ENCODE measurements at regions not wholly inside any gene's neighbourhood (a gene's known extent, or its start where the extent isn't known, plus 50 kb on each side); places are given as distances from the start of the nearest gene placed in this dataset.

DNA sequence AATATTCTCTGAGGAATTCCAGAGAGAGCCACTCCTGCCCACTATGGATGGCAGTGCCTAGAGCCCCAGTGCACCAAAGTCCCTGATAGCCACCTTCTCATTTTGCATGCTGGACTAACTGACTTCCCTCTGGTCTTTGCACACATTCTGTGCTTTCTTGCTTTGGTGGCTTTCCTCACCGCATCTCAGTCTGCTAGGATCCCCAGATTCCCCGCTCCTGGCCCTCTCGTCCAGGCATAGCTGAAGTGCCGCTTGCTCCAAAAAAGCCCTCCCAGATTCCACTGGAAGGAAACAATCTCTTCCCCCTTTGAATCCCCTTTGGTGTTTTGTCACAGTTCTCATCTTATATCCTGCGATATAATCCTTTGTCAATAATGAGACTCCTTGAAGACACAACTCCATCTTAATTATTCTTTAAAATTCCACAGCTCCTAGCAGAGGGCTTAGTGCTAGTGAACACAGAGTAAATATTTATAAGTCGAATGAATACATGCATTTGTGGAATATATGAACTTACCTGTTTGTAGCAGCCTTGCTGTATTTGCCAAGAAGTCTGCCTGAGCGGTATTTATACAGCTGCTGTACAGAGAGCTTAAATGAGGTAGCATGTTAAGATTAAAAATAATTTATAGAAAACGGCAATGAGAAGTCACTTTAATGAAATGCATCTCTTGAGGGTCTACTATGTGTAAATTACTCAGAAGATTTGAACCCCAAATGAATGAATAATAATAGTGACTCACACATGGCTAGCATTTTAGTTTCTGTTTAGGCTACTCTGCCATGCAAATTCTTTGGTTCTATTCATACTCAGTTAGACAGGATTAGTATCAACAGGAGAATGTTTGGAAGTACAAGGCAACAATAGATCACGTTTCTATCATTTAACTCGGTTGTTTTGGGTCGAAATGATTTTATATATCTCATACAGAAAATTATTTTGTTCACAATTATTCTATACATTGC lies 421.9 kb upstream of the TENM3 start:
- Histone ChIP-seq H3K27me3 (ENCODE audit: control insufficient read depth, insufficient read depth, low read length) (no peaks in the 10 kb centered on the region), H3K9me3 (replicated peaks; ENCODE audit: control insufficient read depth, low read depth, low read length) (no peaks in the 10 kb centered on the region), H3K4me3 (ENCODE audit: low read length) (no peak overlapping the region), H3K36me3 (ENCODE audit: control insufficient read depth, insufficient read depth, low read length) (no peaks in the 10 kb centered on the region), H3K27ac (ENCODE audit: low read length) (no peak overlapping the region), H3K4me1 (ENCODE audit: control insufficient read depth, insufficient read depth, low read length) (no peaks in the 10 kb centered on the region)
- WGBS (ENCODE audit: insufficient coverage) = 71% methylated on average over 5 of the region's 11 CpGs
- DNase-seq = no peak

- Histone ChIP-seq H3K9me3 (replicated peaks; ENCODE audit: control insufficient read depth, low read depth, low read length) (no peaks in the 10 kb centered on the region), H3K27ac (ENCODE audit: low read length) (no peak overlapping the region), H3K4me3 (ENCODE audit: low read length) (no peak overlapping the region), H3K4me1 (ENCODE audit: control insufficient read depth, insufficient read depth, low read length) (no peaks in the 10 kb centered on the region), H3K36me3 (ENCODE audit: control insufficient read depth, insufficient read depth, low read length) (no peaks in the 10 kb centered on the region), H3K27me3 (ENCODE audit: control insufficient read depth, insufficient read depth, low read length) (no peaks in the 10 kb centered on the region)
- DNase-seq = no peak
Measured at GRCh38 chr4:181822005-181822375, 421.2 kb upstream of the TENM3 start.

DNA sequence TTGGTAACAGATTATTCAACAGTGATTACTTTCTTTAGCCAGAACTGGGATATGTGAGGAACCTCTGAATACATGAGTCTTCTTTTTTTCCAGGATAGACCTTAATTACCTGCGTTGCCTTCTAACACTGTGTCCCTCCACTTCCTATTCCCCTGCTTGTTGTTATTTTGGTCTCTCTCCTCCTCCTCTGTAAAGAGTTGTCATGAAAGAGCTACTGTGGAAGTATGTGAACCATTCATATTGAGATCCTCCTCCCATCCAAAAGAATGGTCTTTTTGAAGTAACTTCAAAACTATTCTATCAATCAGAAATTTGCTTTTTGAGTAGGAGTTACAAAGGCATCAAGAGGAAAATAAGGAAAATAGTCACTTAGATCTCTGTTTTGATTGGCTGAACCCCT lies 420.0 kb upstream of the TENM3 start:
- no peak overlapping the region for H3K4me3 ChIP-seq (ENCODE audit: low read length)
- no CpG with 5 or more reads among the region's 1 CpG for WGBS (ENCODE audit: insufficient coverage)
- no peaks in the 10 kb centered on the region for H3K36me3 ChIP-seq (ENCODE audit: control insufficient read depth, insufficient read depth, low read length)
- no peaks in the 10 kb centered on the region for H3K9me3 ChIP-seq (replicated peaks; ENCODE audit: control insufficient read depth, low read depth, low read length)
- no peak for DNase-seq
- H3K27ac ChIP-seq (ENCODE audit: low read length) = no peak overlapping the region
- no peaks in the 10 kb centered on the region for H3K27me3 ChIP-seq (ENCODE audit: control insufficient read depth, insufficient read depth, low read length)
- H3K4me1 ChIP-seq (ENCODE audit: control insufficient read depth, insufficient read depth, low read length) = no peaks in the 10 kb centered on the region

GRCh38 chr4:181823645-181824044 lies 419.6 kb upstream of the TENM3 start:
- H3K27ac ChIP-seq (ENCODE audit: low read length) = no peak overlapping the region
- no peak overlapping the region for H3K4me3 ChIP-seq (ENCODE audit: low read length)
- 73% methylated on average over 3 of the region's 3 CpGs for WGBS (ENCODE audit: insufficient coverage)
- H3K36me3 ChIP-seq (ENCODE audit: control insufficient read depth, insufficient read depth, low read length) = no peaks in the 10 kb centered on the region
- no peak for DNase-seq
- H3K27me3 ChIP-seq (ENCODE audit: control insufficient read depth, insufficient read depth, low read length) = no peaks in the 10 kb centered on the region
- no peaks in the 10 kb centered on the region for H3K4me1 ChIP-seq (ENCODE audit: control insufficient read depth, insufficient read depth, low read length)
- no peaks in the 10 kb centered on the region for H3K9me3 ChIP-seq (replicated peaks; ENCODE audit: control insufficient read depth, low read depth, low read length)

- H3K27me3 ChIP-seq (ENCODE audit: control insufficient read depth, insufficient read depth, low read length) = no peaks in the 10 kb centered on the region
- WGBS (ENCODE audit: insufficient coverage) = 80% methylated on average over 2 of the region's 2 CpGs
- H3K36me3 ChIP-seq (ENCODE audit: control insufficient read depth, insufficient read depth, low read length) = no peaks in the 10 kb centered on the region
- H3K9me3 ChIP-seq (replicated peaks; ENCODE audit: control insufficient read depth, low read depth, low read length) = no peaks in the 10 kb centered on the region
- no peak overlapping the region for H3K27ac ChIP-seq (ENCODE audit: low read length)
- no peak overlapping the region for H3K4me3 ChIP-seq (ENCODE audit: low read length)
- no peak for DNase-seq
- H3K4me1 ChIP-seq (ENCODE audit: control insufficient read depth, insufficient read depth, low read length) = no peaks in the 10 kb centered on the region
Measured at GRCh38 chr4:181825564-181825963, 417.6 kb upstream of the TENM3 start.

GRCh38 chr4:181827246-181827645 lies 416.0 kb upstream of the TENM3 start:
- WGBS (ENCODE audit: insufficient coverage) = 95% methylated on average over 7 of the region's 9 CpGs
- Histone ChIP-seq H3K27ac (ENCODE audit: low read length) (no peak overlapping the region), H3K4me1 (ENCODE audit: control insufficient read depth, insufficient read depth, low read length) (no peaks in the 10 kb centered on the region)

GRCh38 chr4:181830404-181831035 lies 412.7 kb upstream of the TENM3 start:
- DNase-seq = no peak
- Histone ChIP-seq H3K9me3 (replicated peaks; ENCODE audit: control insufficient read depth, low read depth, low read length) (no peaks in the 10 kb centered on the region), H3K4me3 (ENCODE audit: low read length) (no peak overlapping the region), H3K27me3 (ENCODE audit: control insufficient read depth, insufficient read depth, low read length) (no peaks in the 10 kb centered on the region), H3K36me3 (ENCODE audit: control insufficient read depth, insufficient read depth, low read length) (no peaks in the 10 kb centered on the region), H3K4me1 (ENCODE audit: control insufficient read depth, insufficient read depth, low read length) (no peaks in the 10 kb centered on the region), H3K27ac (ENCODE audit: low read length) (no peak overlapping the region)
- 78% methylated on average over 4 of the region's 6 CpGs for WGBS (ENCODE audit: insufficient coverage)

More at GRCh38 chr4:181827246-181827645, 416.0 kb upstream of the TENM3 start:
- Histone ChIP-seq H3K4me3 (ENCODE audit: low read length) (no peak overlapping the region), H3K27me3 (ENCODE audit: control insufficient read depth, insufficient read depth, low read length) (no peaks in the 10 kb centered on the region), H3K36me3 (ENCODE audit: control insufficient read depth, insufficient read depth, low read length) (no peaks in the 10 kb centered on the region), H3K9me3 (replicated peaks; ENCODE audit: control insufficient read depth, low read depth, low read length) (no peaks in the 10 kb centered on the region)
- no peak for DNase-seq

DNA sequence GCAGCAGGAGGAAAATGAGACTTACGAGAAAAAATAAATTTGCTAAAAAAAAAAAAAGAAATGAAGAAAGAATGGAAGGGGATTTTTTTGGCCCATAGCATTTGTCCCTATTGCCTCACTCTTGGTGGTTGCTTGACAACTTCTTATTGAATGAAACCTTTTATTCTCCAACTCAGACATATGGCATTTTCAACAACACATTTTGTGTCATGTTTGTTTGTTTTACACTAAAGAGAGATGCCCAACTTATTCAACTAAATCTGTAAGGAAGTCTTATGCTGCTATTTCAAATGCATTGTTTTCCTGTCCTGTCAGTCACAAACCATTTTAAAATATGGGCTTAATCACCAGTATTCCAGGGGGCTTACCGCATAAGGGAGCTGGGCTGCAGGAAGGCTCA lies 409.1 kb upstream of the TENM3 start:
- no peaks in the 10 kb centered on the region for H3K4me1 ChIP-seq (ENCODE audit: control insufficient read depth, insufficient read depth, low read length)
- no peaks in the 10 kb centered on the region for H3K36me3 ChIP-seq (ENCODE audit: control insufficient read depth, insufficient read depth, low read length)
- H3K4me3 ChIP-seq (ENCODE audit: low read length) = no peak overlapping the region
- WGBS (ENCODE audit: insufficient coverage) = 86% methylated on average over 1 of the region's 2 CpGs
- DNase-seq = no peak
- no peaks in the 10 kb centered on the region for H3K27me3 ChIP-seq (ENCODE audit: control insufficient read depth, insufficient read depth, low read length)
- no peaks in the 10 kb centered on the region for H3K9me3 ChIP-seq (replicated peaks; ENCODE audit: control insufficient read depth, low read depth, low read length)
- no peak overlapping the region for H3K27ac ChIP-seq (ENCODE audit: low read length)

DNA sequence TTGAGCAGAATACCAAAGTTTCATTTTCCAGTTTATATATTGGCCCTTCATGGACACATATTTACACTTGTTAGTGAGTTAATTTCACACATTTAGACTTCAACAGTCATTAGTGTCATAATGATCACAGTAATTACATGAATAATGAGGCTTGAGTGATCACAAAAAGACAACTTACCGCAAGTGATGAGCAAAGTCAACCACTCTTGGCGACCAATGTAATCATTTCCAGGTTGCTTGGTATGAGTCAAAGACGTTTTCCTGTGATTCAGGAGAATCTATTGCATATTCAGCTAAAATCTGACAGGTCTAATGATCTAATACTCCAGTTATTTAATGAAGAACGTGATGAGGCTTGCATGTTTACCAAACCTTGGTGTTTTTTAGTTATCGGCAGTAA lies 407.9 kb upstream of the TENM3 start:
- H3K4me3 ChIP-seq (ENCODE audit: low read length) = no peak overlapping the region
- H3K27me3 ChIP-seq (ENCODE audit: control insufficient read depth, insufficient read depth, low read length) = no peaks in the 10 kb centered on the region
- no peaks in the 10 kb centered on the region for H3K4me1 ChIP-seq (ENCODE audit: control insufficient read depth, insufficient read depth, low read length)
- no CpG with 5 or more reads among the region's 5 CpGs for WGBS (ENCODE audit: insufficient coverage)
- DNase-seq = no peak
- no peaks in the 10 kb centered on the region for H3K36me3 ChIP-seq (ENCODE audit: control insufficient read depth, insufficient read depth, low read length)
- no peak overlapping the region for H3K27ac ChIP-seq (ENCODE audit: low read length)
- H3K9me3 ChIP-seq (replicated peaks; ENCODE audit: control insufficient read depth, low read depth, low read length) = no peaks in the 10 kb centered on the region

DNA sequence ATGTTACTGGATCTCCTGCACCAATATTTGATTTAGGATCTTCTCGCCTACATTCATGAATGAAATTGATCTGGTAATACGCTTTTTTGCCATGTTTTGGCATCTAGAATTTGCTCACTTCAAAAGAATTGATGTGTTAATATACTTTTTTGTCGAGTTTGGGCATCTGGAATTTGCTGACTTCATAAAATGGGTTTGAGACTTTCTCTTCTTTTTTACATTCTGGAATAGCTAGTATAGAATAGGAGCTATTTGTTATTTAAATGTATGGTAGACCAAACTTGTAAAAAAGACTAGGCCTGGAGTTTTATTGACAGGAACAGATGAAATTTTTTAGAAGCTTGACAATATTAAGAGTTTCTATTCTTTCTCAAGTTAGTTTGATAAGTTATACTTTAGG lies 404.9 kb upstream of the TENM3 start:
- Histone ChIP-seq H3K4me3 (ENCODE audit: low read length) (no peak overlapping the region), H3K27me3 (ENCODE audit: control insufficient read depth, insufficient read depth, low read length) (no peaks in the 10 kb centered on the region), H3K9me3 (replicated peaks; ENCODE audit: control insufficient read depth, low read depth, low read length) (no peaks in the 10 kb centered on the region), H3K36me3 (ENCODE audit: control insufficient read depth, insufficient read depth, low read length) (no peaks in the 10 kb centered on the region), H3K4me1 (ENCODE audit: control insufficient read depth, insufficient read depth, low read length) (no peaks in the 10 kb centered on the region), H3K27ac (ENCODE audit: low read length) (no peak overlapping the region)
- DNase-seq = no peak
- no CpG with 5 or more reads among the region's 3 CpGs for WGBS (ENCODE audit: insufficient coverage)

All from muscle of leg (tissue), 3 donors.